DND-41 (cell line): ENCODE measurements at regions not wholly inside any gene's neighbourhood (a gene's known extent, or its start where the extent isn't known, plus 50 kb on each side); places are given as distances from the start of the nearest gene placed in this dataset.

Source experiments
- ATAC-seq: fragments of 200-7000 bp; cut with Tn5 transposase; 3 replicates; pipeline ENCODE4 v1.9.1; 2021; ENCODE audit warnings: low read depth; ENCODE audit not compliant: insufficient read depth
- DNase-seq: peaks from one replicate; pipeline ENCODE4 v3.0.0-alpha.2; 2020
- H2AFZ ChIP-seq: 2 replicates; pipeline ENCODE4 v1.6.0; 2012; ENCODE audit warnings: low read depth, low read length
- H3K27ac ChIP-seq: 2 replicates; pipeline ENCODE4 v1.5.1; 2012; ENCODE audit warnings: low read length, inconsistent platforms
- H3K27me3 ChIP-seq: fragments of 200-600 bp; sonication (generic); 2 replicates; pipeline ENCODE4 v1.6.0; 2012; ENCODE audit warnings: low read length, mild to moderate bottlenecking, inconsistent platforms; ENCODE audit not compliant: insufficient read depth, poor library complexity
- H3K36me3 ChIP-seq: 2 replicates; pipeline ENCODE4 v1.5.1; 2012; ENCODE audit warnings: low read length, inconsistent platforms; ENCODE audit not compliant: insufficient read depth
- H3K4me1 ChIP-seq: 2 replicates; pipeline ENCODE4 v1.5.1; 2012; ENCODE audit warnings: mild to moderate bottlenecking, low read length; ENCODE audit not compliant: insufficient read depth
- H3K4me2 ChIP-seq: 2 replicates; pipeline ENCODE4 v1.6.0; 2012; ENCODE audit warnings: mild to moderate bottlenecking, moderate library complexity, low read length, inconsistent platforms; ENCODE audit not compliant: insufficient read depth
- H3K4me3 ChIP-seq, 2 experiments: fragments of 200-600 bp in 1 of 2; shearing (Covaris generic) in 1 of 2; 2 replicates each; pipeline ENCODE4 v1.5.1; 2012 to 2016; ENCODE audit warnings: inconsistent platforms in 2 of 2, low read length in 2 of 2, mild to moderate bottlenecking in 2 of 2, low read depth in 1 of 2, moderate library complexity in 1 of 2
- H3K79me2 ChIP-seq: 2 replicates; pipeline ENCODE4 v1.6.0; 2012; ENCODE audit warnings: low read length, inconsistent platforms; ENCODE audit not compliant: insufficient read depth
- H3K9ac ChIP-seq: 2 replicates; pipeline ENCODE4 v1.6.0; 2012; ENCODE audit warnings: low read depth, mild to moderate bottlenecking, inconsistent platforms, low read length, moderate library complexity
- H3K9me3 ChIP-seq: 2 replicates; pipeline ENCODE4 v1.5.1; 2012; ENCODE audit warnings: low read length, moderate library complexity, mild to moderate bottlenecking, inconsistent platforms; ENCODE audit not compliant: insufficient read depth, severe bottlenecking
- H4K20me1 ChIP-seq: 2 replicates; pipeline ENCODE4 v1.6.0; 2012; ENCODE audit warnings: low read length; ENCODE audit not compliant: insufficient read depth
- EZH2 ChIP-seq: IDR thresholded peaks from 3 replicates; pipeline ENCODE4 v1.6.1; 2012; ENCODE audit warnings: borderline replicate concordance, low read depth, mild to moderate bottlenecking, moderate library complexity, low read length, inconsistent platforms; ENCODE audit not compliant: severe bottlenecking
- TF ChIP-seq, protein P1 (sequence below): IDR thresholded peaks from 2 replicates; pipeline ENCODE4 v1.5.1; 2012; ENCODE audit warnings: borderline replicate concordance, low read length, moderate library complexity, mild to moderate bottlenecking; ENCODE audit not compliant: poor library complexity, severe bottlenecking; ENCODE audit errors: extremely low read depth

DNA sequence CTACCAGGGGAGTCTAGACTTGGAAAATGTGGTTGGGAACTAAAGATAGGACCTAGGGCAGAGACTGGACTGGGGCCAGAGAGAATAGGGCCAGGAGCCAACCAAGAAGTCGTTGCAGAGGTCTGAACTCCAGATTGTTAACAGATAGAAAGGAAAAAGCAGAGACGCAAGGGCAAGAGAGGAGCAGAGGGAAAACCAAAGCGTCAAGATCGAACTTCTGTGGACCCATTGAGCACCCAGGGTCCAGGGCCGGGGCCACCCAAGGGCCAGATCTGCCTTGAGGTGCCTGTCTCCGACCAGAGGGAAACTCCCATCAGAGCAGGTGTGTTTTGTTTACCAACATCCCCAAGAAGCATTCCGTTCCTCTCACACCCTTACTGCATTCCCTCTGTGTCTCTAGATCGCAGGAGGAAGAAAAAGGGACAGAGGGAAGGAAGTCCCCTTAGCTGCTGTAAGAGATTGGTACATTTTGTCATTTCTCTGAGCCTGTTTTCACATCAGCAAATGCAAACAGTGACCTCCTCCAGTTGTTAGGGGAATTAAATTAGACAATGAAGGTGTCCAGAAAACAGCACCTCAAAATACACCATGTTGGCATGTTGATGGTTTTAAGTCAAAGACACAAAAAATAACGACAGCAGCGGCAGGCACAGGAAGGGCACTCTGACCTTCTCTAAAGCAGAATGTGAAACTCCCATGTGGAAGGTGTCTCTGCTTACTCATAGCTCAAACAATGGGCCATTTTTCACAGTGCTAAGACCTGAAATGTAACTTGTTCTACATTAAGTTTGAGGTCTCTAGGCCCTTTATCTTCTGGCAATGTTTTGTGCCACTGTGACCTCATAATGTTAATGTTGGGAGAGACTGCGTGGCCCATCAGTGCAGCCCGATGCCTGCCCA, 105.8 kb upstream of the RAB4A start:
- H3K4me3 ChIP-seq, result no peak overlapping the region
- no peaks in the 10 kb centered on the region; the same call in 1 of the 2 replicates for H4K20me1 ChIP-seq
- H3K27ac ChIP-seq, result no peak overlapping the region
- H3K4me1 ChIP-seq, result no peaks in the 10 kb centered on the region
- ATAC-seq (no peak), DNase-seq (no peak)
- no peaks in the 10 kb centered on the region for H3K9me3 ChIP-seq
- H3K9ac ChIP-seq, result no peak overlapping the region
- peaks cover 17% of the 10 kb centered on the region for H3K27me3 ChIP-seq
- H3K36me3 ChIP-seq, result no peaks in the 10 kb centered on the region
- TF ChIP-seq, protein P1, sequence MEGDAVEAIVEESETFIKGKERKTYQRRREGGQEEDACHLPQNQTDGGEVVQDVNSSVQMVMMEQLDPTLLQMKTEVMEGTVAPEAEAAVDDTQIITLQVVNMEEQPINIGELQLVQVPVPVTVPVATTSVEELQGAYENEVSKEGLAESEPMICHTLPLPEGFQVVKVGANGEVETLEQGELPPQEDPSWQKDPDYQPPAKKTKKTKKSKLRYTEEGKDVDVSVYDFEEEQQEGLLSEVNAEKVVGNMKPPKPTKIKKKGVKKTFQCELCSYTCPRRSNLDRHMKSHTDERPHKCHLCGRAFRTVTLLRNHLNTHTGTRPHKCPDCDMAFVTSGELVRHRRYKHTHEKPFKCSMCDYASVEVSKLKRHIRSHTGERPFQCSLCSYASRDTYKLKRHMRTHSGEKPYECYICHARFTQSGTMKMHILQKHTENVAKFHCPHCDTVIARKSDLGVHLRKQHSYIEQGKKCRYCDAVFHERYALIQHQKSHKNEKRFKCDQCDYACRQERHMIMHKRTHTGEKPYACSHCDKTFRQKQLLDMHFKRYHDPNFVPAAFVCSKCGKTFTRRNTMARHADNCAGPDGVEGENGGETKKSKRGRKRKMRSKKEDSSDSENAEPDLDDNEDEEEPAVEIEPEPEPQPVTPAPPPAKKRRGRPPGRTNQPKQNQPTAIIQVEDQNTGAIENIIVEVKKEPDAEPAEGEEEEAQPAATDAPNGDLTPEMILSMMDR, result no peak
- no peak for TF ChIP-seq EZH2
- no peak overlapping the region for H3K4me2 ChIP-seq
- H3K79me2 ChIP-seq, result no peaks in the 10 kb centered on the region
- no peak overlapping the region for H2AFZ ChIP-seq

DNA sequence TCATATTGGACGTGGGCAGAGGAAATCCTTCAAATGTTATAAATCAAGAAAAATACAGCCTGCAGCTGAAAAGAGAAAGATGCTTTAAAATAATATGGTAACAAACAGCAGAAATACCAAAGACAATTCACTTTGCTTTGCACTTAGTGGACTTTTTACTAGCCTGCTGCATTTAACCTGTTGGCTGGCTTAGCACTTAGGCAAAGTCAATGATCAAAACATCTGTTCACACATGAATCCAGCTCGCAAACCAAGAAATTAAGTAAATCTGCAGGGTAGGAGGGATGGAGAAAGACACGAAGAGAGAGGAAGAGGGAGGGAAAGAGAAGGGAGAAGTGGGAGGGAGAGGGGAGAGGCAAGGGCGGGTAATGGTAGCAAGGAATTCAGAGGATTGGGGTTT, 103.6 kb upstream of the RAB4A start:
- no peak overlapping the region for H2AFZ ChIP-seq
- H3K27ac ChIP-seq, result no peak overlapping the region
- TF ChIP-seq, protein P1, result no peak
- no peak for TF ChIP-seq EZH2

DNA sequence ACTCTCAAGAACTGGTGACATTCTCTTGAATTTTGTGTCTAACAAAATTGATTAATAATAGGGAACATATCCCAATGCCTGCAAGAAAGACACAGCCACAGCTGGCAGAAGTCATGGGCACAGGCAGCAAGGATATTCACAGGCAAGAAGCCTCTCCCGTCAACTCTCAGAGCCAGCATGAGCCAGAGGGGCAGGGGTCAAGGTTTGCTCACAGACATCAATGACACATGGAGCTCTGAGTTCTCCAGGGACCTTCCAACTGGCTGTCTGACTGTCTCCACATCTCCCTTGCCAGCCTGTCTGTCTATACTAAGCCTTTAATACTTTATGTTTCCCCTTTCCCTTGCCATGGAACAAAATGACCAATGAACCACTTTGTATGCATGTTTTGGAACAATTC, 101.5 kb upstream of the RAB4A start:
- Histone ChIP-seq H3K36me3 (no peaks in the 10 kb centered on the region), H3K79me2 (no peaks in the 10 kb centered on the region), H3K4me2 (no peak overlapping the region), H3K27me3 (peaks cover 17% of the 10 kb centered on the region), H3K4me3 (no peak overlapping the region), H4K20me1 (no peaks in the 10 kb centered on the region; the same call in 1 of the 2 replicates), H2AFZ (no peak overlapping the region), H3K4me1 (no peaks in the 10 kb centered on the region), H3K9me3 (no peaks in the 10 kb centered on the region), H3K27ac (no peak overlapping the region), H3K9ac (no peak overlapping the region)
- no peak for ATAC-seq
- no peak for TF ChIP-seq EZH2
- TF ChIP-seq, protein P1, result no peak
- no peak for DNase-seq

More for the DNA sequence above, 103.6 kb upstream of the RAB4A start:
- Histone ChIP-seq H4K20me1 (no peaks in the 10 kb centered on the region; the same call in 1 of the 2 replicates), H3K9me3 (no peaks in the 10 kb centered on the region), H3K79me2 (no peaks in the 10 kb centered on the region), H3K4me2 (no peak overlapping the region), H3K36me3 (no peaks in the 10 kb centered on the region), H3K4me1 (no peaks in the 10 kb centered on the region), H3K27me3 (peaks cover 17% of the 10 kb centered on the region), H3K4me3 (no peak overlapping the region), H3K9ac (no peak overlapping the region)
- DNase-seq (no peak), ATAC-seq (no peak)
